GM12892 (cell line): ENCODE measurements at regions not wholly inside any gene's neighbourhood (a gene's known extent, or its start where the extent isn't known, plus 50 kb on each side); places are given as distances from the start of the nearest gene placed in this dataset.

Experiments
- POLR2A ChIP-seq: IDR thresholded peaks from 2 replicates; pipeline ENCODE4 v1.6.1; 2011; ENCODE audit warnings: low read depth, low read length, control low read depth
- POLR2AphosphoS5 ChIP-seq: IDR thresholded peaks from 2 replicates; pipeline ENCODE4 v1.6.1; 2011; ENCODE audit warnings: low read depth, low read length, control low read depth

- no peak for TF ChIP-seq POLR2A
- TF ChIP-seq POLR2AphosphoS5, result no peak
Observed at GRCh38 chr17:74049167-74049966, 154.1 kb upstream of the RPL38 start.
